ENCODE measurements at regions not wholly inside any gene's neighbourhood (a gene's known extent, or its start where the extent isn't known, plus 50 kb on each side); places are given as distances from the start of the nearest gene placed in this dataset.

DNA sequence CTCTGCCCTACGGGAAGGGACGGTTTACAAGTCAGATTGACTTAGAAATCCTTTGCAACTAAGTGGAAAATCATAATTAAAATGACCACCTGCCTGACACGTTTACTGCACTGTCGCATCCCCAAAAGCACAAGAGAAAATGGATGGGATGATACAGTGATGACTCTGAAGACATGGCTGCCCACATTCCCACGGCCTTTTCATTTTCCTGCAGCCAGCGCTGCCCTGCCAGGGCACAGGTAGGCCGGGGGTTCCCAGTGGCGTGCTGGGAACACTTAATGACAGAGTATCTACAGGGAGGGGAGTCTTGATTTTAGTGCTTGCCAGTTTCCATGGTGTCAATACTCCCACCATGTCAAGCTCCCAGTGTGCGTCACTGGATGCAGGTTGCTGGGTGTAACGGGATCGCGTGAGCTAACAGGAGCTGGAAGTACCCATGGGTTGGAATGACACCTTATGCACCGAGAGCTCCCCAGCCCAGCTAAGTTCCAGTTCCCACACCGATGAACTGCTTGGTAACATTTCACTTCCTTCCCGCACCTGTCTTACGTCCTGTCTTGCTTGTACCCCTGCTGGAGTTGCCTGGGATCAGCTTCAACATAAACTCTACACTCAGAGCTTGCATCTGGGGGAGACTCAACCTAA is 129.0 kb downstream of the ANKRD60 start:
- peaks cover 15% of the 10 kb centered on the region for H3K4me1 ChIP-seq (ENCODE audit: insufficient read depth, poor library complexity, severe bottlenecking)
- TF ChIP-seq, protein P1, sequence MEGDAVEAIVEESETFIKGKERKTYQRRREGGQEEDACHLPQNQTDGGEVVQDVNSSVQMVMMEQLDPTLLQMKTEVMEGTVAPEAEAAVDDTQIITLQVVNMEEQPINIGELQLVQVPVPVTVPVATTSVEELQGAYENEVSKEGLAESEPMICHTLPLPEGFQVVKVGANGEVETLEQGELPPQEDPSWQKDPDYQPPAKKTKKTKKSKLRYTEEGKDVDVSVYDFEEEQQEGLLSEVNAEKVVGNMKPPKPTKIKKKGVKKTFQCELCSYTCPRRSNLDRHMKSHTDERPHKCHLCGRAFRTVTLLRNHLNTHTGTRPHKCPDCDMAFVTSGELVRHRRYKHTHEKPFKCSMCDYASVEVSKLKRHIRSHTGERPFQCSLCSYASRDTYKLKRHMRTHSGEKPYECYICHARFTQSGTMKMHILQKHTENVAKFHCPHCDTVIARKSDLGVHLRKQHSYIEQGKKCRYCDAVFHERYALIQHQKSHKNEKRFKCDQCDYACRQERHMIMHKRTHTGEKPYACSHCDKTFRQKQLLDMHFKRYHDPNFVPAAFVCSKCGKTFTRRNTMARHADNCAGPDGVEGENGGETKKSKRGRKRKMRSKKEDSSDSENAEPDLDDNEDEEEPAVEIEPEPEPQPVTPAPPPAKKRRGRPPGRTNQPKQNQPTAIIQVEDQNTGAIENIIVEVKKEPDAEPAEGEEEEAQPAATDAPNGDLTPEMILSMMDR (IDR thresholded peaks at IDR 0.05; ENCODE audit: poor library complexity, severe bottlenecking) = no peak
- H3K27ac ChIP-seq (ENCODE audit: poor library complexity, severe bottlenecking) = no peak overlapping the region
- no peak for DNase-seq (ENCODE audit: low spot score)
- H3K27me3 ChIP-seq (ENCODE audit: insufficient read depth, poor library complexity, severe bottlenecking) = no peaks in the 10 kb centered on the region
- ATAC-seq (ENCODE audit: low read depth) = no peak
- H3K36me3 ChIP-seq (ENCODE audit: low read depth) = no peaks in the 10 kb centered on the region
- no peaks in the 10 kb centered on the region for H3K9me3 ChIP-seq (ENCODE audit: severe bottlenecking)
- no peak overlapping the region for H3K4me3 ChIP-seq (ENCODE audit: severe bottlenecking)

GRCh38 chr20:58098571-58098970 is 129.9 kb downstream of the ANKRD60 start:
- TF ChIP-seq, protein P1 (IDR thresholded peaks at IDR 0.05; ENCODE audit: poor library complexity, severe bottlenecking) = no peak
- ATAC-seq (ENCODE audit: low read depth) (no peak), DNase-seq (ENCODE audit: low spot score) (no peak)
- H3K36me3 ChIP-seq (ENCODE audit: low read depth) = no peaks in the 10 kb centered on the region
- H3K9me3 ChIP-seq (ENCODE audit: severe bottlenecking) = no peaks in the 10 kb centered on the region
- no peak overlapping the region for H3K4me3 ChIP-seq (ENCODE audit: severe bottlenecking)
- H3K27me3 ChIP-seq (ENCODE audit: insufficient read depth, poor library complexity, severe bottlenecking) = no peaks in the 10 kb centered on the region
- no peak overlapping the region for H3K27ac ChIP-seq (ENCODE audit: poor library complexity, severe bottlenecking)
- peaks cover 15% of the 10 kb centered on the region for H3K4me1 ChIP-seq (ENCODE audit: insufficient read depth, poor library complexity, severe bottlenecking)

GRCh38 chr20:58097943-58098342 is 130.5 kb downstream of the ANKRD60 start:
- no peak for ATAC-seq (ENCODE audit: low read depth)
- H3K4me1 ChIP-seq (ENCODE audit: insufficient read depth, poor library complexity, severe bottlenecking) = peaks cover 11% of the 10 kb centered on the region
- TF ChIP-seq, protein P1 (IDR thresholded peaks at IDR 0.05; ENCODE audit: poor library complexity, severe bottlenecking) = no peak

GRCh38 chr20:58097429-58097828 is 131.0 kb downstream of the ANKRD60 start:
- no peak overlapping the region for H3K27ac ChIP-seq (ENCODE audit: poor library complexity, severe bottlenecking)
- H3K27me3 ChIP-seq (ENCODE audit: insufficient read depth, poor library complexity, severe bottlenecking) = no peaks in the 10 kb centered on the region
- ATAC-seq (ENCODE audit: low read depth) (no peak), DNase-seq (ENCODE audit: low spot score) (peak; percentile 69)
- H3K4me1 ChIP-seq (ENCODE audit: insufficient read depth, poor library complexity, severe bottlenecking) = peaks cover 6% of the 10 kb centered on the region
- no peak overlapping the region for H3K4me3 ChIP-seq (ENCODE audit: severe bottlenecking)
- no peaks in the 10 kb centered on the region for H3K9me3 ChIP-seq (ENCODE audit: severe bottlenecking)
- H3K36me3 ChIP-seq (ENCODE audit: low read depth) = no peaks in the 10 kb centered on the region
- TF ChIP-seq, protein P1 (IDR thresholded peaks at IDR 0.05; ENCODE audit: poor library complexity, severe bottlenecking) = no peak

More at GRCh38 chr20:58097943-58098342, 130.5 kb downstream of the ANKRD60 start:
- Histone ChIP-seq H3K27me3 (ENCODE audit: insufficient read depth, poor library complexity, severe bottlenecking) (no peaks in the 10 kb centered on the region), H3K9me3 (ENCODE audit: severe bottlenecking) (no peaks in the 10 kb centered on the region), H3K4me3 (ENCODE audit: severe bottlenecking) (no peak overlapping the region), H3K36me3 (ENCODE audit: low read depth) (no peaks in the 10 kb centered on the region), H3K27ac (ENCODE audit: poor library complexity, severe bottlenecking) (no peak overlapping the region)
- DNase-seq (ENCODE audit: low spot score) = no peak

DNA sequence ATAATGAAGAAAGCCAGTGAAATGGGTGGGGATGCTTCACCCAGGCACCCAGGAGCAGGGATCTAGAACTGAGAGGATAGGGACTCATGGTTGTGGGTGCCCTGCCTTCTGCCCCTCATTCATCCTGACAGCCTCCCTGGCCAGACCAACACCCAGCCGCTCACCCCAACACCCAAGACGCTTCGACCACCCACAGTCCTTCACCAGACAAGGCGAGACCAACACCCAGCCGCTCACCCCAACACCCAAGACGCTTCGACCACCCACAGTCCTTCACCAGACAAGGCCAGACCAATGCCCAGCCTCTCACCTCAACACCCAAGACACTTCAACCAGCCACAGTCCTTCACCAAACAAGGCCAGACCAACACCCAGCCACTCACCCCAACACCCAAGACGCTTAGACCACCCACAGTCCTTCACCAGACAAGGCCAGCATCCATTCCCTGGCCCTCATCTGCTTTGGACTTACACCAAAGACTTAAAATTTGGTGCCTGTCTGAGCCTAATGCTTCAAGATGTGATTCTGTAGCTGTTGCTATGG is 131.5 kb downstream of the ANKRD60 start:
- DNase-seq (ENCODE audit: low spot score) (peak; percentile 59), ATAC-seq (ENCODE audit: low read depth) (no peak)
- Histone ChIP-seq H3K9me3 (ENCODE audit: severe bottlenecking) (no peaks in the 10 kb centered on the region), H3K4me1 (ENCODE audit: insufficient read depth, poor library complexity, severe bottlenecking) (peaks cover 2% of the 10 kb centered on the region), H3K4me3 (ENCODE audit: severe bottlenecking) (no peak overlapping the region), H3K27ac (ENCODE audit: poor library complexity, severe bottlenecking) (no peak overlapping the region), H3K36me3 (ENCODE audit: low read depth) (no peaks in the 10 kb centered on the region), H3K27me3 (ENCODE audit: insufficient read depth, poor library complexity, severe bottlenecking) (no peaks in the 10 kb centered on the region)
- TF ChIP-seq, protein P1 (IDR thresholded peaks at IDR 0.05; ENCODE audit: poor library complexity, severe bottlenecking) = no peak

All from RWPE2 (cell line).